HG03159 (cell line): ENCODE measurements at regions not wholly inside any gene's neighbourhood (a gene's known extent, or its start where the extent isn't known, plus 50 kb on each side); places are given as distances from the start of the nearest gene placed in this dataset.
"Not testable (repeated sequence)": the region's sequence is repeated elsewhere in the genome, so short reads cannot be mapped to it uniquely, and the experiment has no call there.

ENCODE experiments used
- ATAC-seq: cut with Tn5 transposase; IDR thresholded peaks from one replicate; pipeline ENCODE4 v1.9.1; 2021; ENCODE audit warnings: mild to moderate bottlenecking, moderate library complexity; ENCODE audit not compliant: unreplicated experiment

DNA sequence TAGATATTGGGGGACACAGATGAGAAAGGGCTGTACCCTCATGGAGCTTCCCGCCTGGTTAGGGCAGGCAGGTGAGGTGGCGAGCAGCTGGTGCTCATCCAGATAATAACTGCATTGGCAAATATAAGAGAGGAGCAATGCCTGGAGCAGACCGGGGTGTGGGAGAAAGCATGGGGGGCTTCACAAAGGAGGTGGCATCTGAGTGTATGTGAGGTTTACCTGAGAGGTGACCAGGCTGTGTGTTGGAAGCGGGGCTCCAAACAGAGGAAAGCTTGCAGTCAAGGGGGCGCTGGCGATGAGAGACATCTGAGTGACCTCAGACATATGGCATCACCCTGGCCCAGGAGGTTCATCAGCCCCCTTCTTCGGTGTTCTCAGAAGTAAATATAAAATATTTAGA lies 72.1 kb upstream of the PMEPA1 start:
- no peak for ATAC-seq

DNA sequence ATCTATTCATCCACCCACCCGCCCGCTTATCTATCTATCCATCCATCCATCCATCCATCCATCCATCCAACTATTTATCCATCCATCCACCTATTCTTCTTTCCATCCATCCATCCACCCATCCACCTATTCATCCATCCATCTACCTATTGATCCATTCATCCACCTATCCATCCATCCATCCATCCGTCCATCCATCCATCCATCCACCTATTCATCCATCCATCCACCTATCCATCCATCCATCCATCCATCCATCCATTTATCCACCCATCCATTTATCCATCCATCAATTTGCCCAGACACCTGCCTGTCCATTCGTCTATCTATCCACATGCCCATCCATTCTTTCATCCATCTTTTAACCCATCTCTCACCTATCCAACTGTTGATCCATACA lies 71.1 kb upstream of the PMEPA1 start:
- no peak for ATAC-seq

DNA sequence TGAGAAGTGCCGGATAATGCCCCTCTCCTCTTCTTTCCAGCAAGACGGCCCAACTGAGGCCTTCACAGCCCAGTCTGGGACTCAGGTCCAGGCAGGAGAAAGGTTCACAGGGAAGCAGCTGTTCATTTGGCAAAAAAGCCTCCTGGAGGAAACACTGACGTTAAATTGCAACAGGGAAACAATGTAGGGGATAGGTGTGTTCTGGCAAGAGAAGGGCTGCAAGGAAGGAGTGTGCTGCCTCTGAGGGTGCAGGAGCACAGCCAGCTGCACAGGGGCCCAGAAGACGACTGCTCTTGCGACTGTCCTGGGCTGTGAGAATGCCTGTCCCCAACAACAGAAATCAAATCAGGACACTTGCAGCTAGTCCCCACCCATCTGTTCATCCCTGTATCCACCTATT lies 70.6 kb upstream of the PMEPA1 start:
- ATAC-seq = no peak

DNA sequence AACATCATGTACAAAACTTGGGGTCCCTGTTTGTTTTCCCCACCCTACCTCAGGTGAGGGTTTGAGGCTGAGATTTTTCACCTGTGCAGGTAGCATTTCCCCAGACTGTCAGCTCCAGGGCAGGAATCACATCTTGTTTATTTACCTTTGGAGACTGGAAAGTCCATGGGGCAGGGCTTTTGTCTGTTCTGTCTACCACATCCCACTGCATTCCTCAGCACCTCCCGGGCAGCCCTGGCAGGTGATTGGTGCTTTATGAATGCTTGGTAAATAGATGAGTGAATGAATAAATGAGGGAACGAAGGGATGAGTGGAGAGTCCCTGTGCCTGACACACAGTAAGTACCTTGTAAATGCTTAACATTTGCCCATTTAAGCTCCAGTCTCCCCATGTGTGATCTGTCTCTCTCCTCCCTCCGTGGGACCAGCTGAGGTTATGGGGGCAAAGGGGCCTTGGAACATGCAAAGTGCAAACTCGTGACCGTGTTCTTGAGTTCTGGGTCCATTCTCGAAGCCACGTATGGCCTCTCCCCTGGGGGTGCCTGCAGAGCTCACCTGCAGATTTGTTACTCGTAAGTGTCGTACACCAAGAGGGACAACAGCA lies 69.7 kb upstream of the PMEPA1 start:
- ATAC-seq = no peak

DNA sequence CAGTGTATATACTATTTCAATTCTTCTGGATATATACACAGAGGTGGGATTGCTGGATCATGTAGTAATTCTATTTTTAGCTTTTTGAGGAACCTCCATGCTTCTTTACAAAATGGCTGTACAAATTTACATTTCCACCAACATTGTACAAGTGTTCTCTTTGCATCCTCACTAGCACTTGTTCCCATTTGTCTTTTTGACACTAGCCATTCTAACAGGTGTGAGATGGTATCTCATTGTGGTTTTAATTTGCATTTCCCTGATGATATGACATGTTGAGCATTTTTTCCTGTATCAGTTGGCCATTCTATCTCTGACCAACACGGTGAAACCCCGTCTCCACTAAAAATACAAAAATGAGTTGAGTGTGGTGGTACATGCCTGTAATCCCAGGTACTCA lies 68.1 kb upstream of the PMEPA1 start:
- no peak for ATAC-seq

- ATAC-seq = no peak
These were observed 65.1 kb upstream of the PMEPA1 start for GRCh38 chr20:57774951-57775350.

DNA sequence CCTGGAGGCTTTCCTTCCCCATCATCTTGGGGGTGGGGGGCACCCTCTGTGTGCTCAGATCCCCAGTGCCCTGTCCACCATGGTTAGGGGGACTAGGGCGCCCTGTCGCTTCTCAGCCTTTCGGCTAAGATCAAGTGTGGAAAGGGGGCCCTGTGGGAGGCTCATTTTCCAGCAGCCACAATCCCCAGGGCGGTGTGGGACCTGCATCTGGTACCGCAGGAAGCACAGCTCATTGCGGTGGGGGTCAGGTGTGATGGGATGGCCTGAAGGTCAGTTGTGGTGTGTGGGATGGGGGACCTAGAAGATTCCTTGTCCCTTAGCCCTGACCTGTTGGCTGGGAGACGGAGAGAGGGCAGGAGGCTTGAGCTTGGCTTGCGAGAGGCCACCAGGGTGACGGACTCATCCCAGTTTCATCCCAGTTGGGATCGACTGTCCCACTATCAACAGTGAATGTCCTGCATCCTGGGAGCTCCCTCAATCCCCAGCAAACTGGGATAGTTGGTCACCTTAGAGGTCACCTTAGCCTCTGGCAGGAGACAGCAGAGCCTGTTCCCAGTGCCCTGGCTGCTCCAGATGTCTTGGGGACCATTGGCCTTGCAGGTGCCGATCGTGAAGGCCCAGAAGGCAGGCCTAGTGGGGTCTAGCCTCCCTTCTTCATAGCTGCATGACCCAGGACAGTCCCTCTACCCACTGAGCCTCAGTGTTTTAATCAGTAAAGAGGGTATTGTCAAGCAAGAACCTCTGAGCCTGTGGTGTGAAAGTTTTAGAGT lies 64.5 kb upstream of the PMEPA1 start:
- ATAC-seq = no peak

- no peak for ATAC-seq
These were observed 63.4 kb upstream of the PMEPA1 start for GRCh38 chr20:57773059-57773815.

DNA sequence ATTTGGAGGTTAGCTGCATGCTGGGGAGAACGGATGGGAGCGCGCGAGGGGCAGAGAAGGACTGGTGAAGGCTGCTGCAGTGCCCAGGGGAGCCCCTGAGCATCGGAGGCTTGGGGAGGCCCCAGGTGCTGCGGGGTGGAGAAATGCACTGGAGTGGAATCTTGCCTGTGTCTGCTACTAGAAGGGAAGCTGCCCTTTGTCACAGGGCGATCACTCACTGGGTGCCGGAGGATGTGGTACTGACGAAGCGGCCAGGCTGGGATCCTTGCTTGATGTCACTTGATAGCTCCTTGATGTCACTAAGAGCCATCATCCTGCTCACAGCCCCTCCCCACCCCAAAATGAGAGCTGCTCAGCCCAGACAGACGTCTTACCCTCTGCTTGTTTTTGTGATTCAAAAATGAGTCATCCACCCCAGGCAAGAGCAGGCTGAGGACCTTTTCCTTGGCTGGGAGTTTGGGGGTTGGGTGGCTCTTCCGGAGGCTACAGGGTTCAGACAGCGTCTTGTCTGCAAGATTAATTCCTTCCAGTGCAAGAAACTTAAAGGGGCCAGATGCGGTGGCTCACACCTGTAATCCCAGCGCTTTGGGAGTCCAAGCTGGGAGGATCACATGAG lies 62.6 kb upstream of the PMEPA1 start:
- no peak for ATAC-seq

GRCh38 chr20:57770852-57771720 lies 61.3 kb upstream of the PMEPA1 start:
- ATAC-seq = no peak

GRCh38 chr20:57770401-57770800 lies 60.6 kb upstream of the PMEPA1 start:
- ATAC-seq = not testable (repeated sequence)

DNA sequence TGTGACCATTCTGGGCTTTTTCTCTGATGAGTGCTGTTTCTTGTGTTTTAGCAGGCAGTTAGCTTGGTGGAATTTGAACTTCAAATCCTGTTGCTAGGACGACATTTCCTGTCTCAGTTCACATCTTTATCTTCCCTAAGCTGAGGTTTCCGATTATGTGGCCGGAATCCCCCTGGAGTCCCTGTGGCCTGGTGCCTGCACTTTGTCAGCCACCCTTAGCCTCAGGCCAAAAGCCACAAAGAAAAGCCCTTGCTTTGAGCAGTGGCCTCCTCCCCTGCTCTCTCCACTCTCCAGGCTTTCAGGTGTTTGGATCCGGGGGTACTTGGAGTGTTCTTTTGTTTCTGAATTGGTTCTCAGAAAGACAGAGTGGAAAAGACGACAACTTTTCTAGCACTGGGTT lies 59.9 kb upstream of the PMEPA1 start:
- no peak for ATAC-seq

GRCh38 chr20:57768519-57768918 lies 58.7 kb upstream of the PMEPA1 start:
- ATAC-seq = no peak

- ATAC-seq = no peak
These were observed 57.6 kb upstream of the PMEPA1 start for GRCh38 chr20:57767441-57767840.

- no peak for ATAC-seq
These were observed 53.4 kb upstream of the PMEPA1 start for GRCh38 chr20:57763235-57763595.

GRCh38 chr20:57762531-57763234 lies 52.9 kb upstream of the PMEPA1 start:
- ATAC-seq = no peak

- ATAC-seq = no peak
These were observed 51.6 kb upstream of the PMEPA1 start for GRCh38 chr20:57761413-57761734.

DNA sequence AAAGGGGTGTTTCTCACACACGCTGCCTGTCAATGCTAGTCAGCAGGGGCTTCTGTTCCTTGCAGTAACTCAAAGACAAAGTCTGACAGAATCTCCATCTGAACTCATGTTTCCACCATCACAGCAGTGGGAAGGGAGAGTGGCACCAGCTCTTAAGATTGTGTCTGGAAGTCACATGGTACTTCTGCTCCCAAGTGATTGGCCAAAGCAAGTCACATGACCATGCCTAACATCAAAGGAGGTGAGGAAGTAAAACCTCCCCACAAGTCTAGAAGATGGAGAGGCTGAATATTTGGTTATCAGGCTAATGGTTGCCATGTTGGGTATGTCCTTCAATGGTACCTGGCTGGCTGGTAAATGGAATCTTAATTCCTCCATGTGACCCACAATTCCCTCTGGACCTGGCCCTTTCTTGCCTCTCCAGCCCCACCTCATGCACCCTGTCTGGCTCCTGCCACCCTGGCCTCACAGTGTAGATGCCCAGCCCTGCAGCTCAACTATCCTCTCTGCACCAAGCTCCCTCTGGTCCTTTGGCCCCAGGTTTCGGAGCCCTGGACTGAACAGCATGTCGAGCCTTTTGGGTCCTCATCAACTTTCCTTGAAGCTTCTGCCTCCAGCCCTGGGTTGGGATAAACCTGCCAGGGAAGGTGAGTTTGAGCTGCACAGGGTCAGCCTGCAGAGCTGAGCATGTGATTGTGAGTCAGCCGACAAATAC lies 51.0 kb upstream of the PMEPA1 start:
- no peak for ATAC-seq

GRCh38 chr20:57759724-57760123 lies 49.9 kb upstream of the PMEPA1 start:
- ATAC-seq = no peak
